ENCODE measurements at regions not wholly inside any gene's neighbourhood (a gene's known extent, or its start where the extent isn't known, plus 50 kb on each side); places are given as distances from the start of the nearest gene placed in this dataset.

- Histone ChIP-seq H3K9me3 (ENCODE audit: insufficient read depth, low read length) (no peaks in the 10 kb centered on the region), H2AFZ (ENCODE audit: low read depth, low read length) (no peak overlapping the region), H3K9ac (ENCODE audit: low read length) (no peak overlapping the region), H3K36me3 (replicated peaks; ENCODE audit: low read depth, low read length) (no peaks in the 10 kb centered on the region), H3K27ac (ENCODE audit: low read length) (no peak overlapping the region), H3K4me2 (ENCODE audit: low read length) (no peak overlapping the region), H3K4me3 (ENCODE audit: low read length) (no peak overlapping the region), H4K20me1 (ENCODE audit: insufficient read depth, low read length) (no peaks in the 10 kb centered on the region), H3K79me2 (ENCODE audit: low read length) (no peaks in the 10 kb centered on the region), H3K4me1 (ENCODE audit: low read length) (no peaks in the 10 kb centered on the region), H3K27me3 (ENCODE audit: low read depth, low read length) (no peaks in the 10 kb centered on the region)
- TF ChIP-seq, protein P1, sequence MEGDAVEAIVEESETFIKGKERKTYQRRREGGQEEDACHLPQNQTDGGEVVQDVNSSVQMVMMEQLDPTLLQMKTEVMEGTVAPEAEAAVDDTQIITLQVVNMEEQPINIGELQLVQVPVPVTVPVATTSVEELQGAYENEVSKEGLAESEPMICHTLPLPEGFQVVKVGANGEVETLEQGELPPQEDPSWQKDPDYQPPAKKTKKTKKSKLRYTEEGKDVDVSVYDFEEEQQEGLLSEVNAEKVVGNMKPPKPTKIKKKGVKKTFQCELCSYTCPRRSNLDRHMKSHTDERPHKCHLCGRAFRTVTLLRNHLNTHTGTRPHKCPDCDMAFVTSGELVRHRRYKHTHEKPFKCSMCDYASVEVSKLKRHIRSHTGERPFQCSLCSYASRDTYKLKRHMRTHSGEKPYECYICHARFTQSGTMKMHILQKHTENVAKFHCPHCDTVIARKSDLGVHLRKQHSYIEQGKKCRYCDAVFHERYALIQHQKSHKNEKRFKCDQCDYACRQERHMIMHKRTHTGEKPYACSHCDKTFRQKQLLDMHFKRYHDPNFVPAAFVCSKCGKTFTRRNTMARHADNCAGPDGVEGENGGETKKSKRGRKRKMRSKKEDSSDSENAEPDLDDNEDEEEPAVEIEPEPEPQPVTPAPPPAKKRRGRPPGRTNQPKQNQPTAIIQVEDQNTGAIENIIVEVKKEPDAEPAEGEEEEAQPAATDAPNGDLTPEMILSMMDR (IDR thresholded peaks at IDR 0.05; ENCODE audit: low read depth, low read length) = no peak
- no peak for TF ChIP-seq EZH2phosphoT487 (IDR thresholded peaks at IDR 0.05; ENCODE audit: low read depth)
Measured at GRCh38 chr3:34934660-34935059, 704.7 kb upstream of the ARPP21 start.

DNA sequence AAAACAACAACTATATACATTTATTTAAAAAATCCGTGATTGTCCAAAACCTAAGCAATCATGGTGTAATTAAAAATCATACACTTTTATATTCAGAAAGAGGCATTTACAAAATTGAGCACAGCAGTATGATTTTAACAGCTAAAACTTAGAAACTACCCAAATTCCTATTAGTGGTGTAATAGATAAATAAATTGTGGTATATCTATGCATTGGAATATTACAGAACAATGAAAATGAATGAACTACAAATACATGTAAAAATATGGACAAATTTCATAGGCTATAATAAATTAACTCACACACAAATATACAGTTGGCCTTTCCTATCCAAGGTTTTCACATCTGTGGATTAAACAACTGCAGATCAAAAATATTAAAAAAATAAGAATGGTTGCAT, 700.5 kb upstream of the ARPP21 start:
- Histone ChIP-seq H4K20me1 (ENCODE audit: insufficient read depth, low read length) (no peaks in the 10 kb centered on the region), H3K4me2 (ENCODE audit: low read length) (no peak overlapping the region), H3K36me3 (replicated peaks; ENCODE audit: low read depth, low read length) (no peaks in the 10 kb centered on the region), H3K9me3 (ENCODE audit: insufficient read depth, low read length) (0 out of 2 replicates have a peak, but pooled peaks cover 3% of the 10 kb centered on the region), H3K79me2 (ENCODE audit: low read length) (no peaks in the 10 kb centered on the region), H3K4me1 (ENCODE audit: low read length) (no peaks in the 10 kb centered on the region), H3K27me3 (ENCODE audit: low read depth, low read length) (no peaks in the 10 kb centered on the region), H3K9ac (ENCODE audit: low read length) (no peak overlapping the region), H2AFZ (ENCODE audit: low read depth, low read length) (no peak overlapping the region), H3K4me3 (ENCODE audit: low read length) (no peak overlapping the region), H3K27ac (ENCODE audit: low read length) (no peak overlapping the region)
- TF ChIP-seq, protein P1 (IDR thresholded peaks at IDR 0.05; ENCODE audit: low read depth, low read length) = no peak
- no peak for TF ChIP-seq EZH2phosphoT487 (IDR thresholded peaks at IDR 0.05; ENCODE audit: low read depth)

- Histone ChIP-seq H3K4me1 (ENCODE audit: low read length) (no peaks in the 10 kb centered on the region), H3K27me3 (ENCODE audit: low read depth, low read length) (no peaks in the 10 kb centered on the region), H2AFZ (ENCODE audit: low read depth, low read length) (no peak overlapping the region), H3K79me2 (ENCODE audit: low read length) (no peaks in the 10 kb centered on the region), H3K36me3 (replicated peaks; ENCODE audit: low read depth, low read length) (no peaks in the 10 kb centered on the region), H3K4me2 (ENCODE audit: low read length) (no peak overlapping the region), H3K9ac (ENCODE audit: low read length) (no peak overlapping the region), H3K9me3 (ENCODE audit: insufficient read depth, low read length) (0 out of 2 replicates have a peak, but pooled peaks cover 3% of the 10 kb centered on the region), H3K27ac (ENCODE audit: low read length) (no peak overlapping the region), H4K20me1 (ENCODE audit: insufficient read depth, low read length) (no peaks in the 10 kb centered on the region), H3K4me3 (ENCODE audit: low read length) (no peak overlapping the region)
- no peak for TF ChIP-seq EZH2phosphoT487 (IDR thresholded peaks at IDR 0.05; ENCODE audit: low read depth)
- TF ChIP-seq, protein P1 (IDR thresholded peaks at IDR 0.05; ENCODE audit: low read depth, low read length) = no peak
Measured at GRCh38 chr3:34942256-34942655, 697.1 kb upstream of the ARPP21 start.

- Histone ChIP-seq H3K9ac (ENCODE audit: low read length) (no peak overlapping the region), H3K27ac (ENCODE audit: low read length) (no peak overlapping the region), H3K36me3 (replicated peaks; ENCODE audit: low read depth, low read length) (no peaks in the 10 kb centered on the region), H3K79me2 (ENCODE audit: low read length) (no peaks in the 10 kb centered on the region), H3K27me3 (ENCODE audit: low read depth, low read length) (no peaks in the 10 kb centered on the region), H3K4me2 (ENCODE audit: low read length) (no peak overlapping the region), H3K9me3 (ENCODE audit: insufficient read depth, low read length) (no peaks in the 10 kb centered on the region), H4K20me1 (ENCODE audit: insufficient read depth, low read length) (no peaks in the 10 kb centered on the region), H3K4me1 (ENCODE audit: low read length) (no peaks in the 10 kb centered on the region), H3K4me3 (ENCODE audit: low read length) (no peak overlapping the region), H2AFZ (ENCODE audit: low read depth, low read length) (no peak overlapping the region)
- TF ChIP-seq EZH2phosphoT487 (IDR thresholded peaks at IDR 0.05; ENCODE audit: low read depth) = no peak
- TF ChIP-seq, protein P1 (IDR thresholded peaks at IDR 0.05; ENCODE audit: low read depth, low read length) = no peak
Measured at GRCh38 chr3:34947834-34948233, 691.5 kb upstream of the ARPP21 start.
